Esophagus muscularis mucosa (tissue), 2 donors: ENCODE measurements at regions not wholly inside any gene's neighbourhood (a gene's known extent, or its start where the extent isn't known, plus 50 kb on each side); places are given as distances from the start of the nearest gene placed in this dataset.

Experiments used
- EP300 ChIP-seq: sonication (generic); formaldehyde crosslinking; IDR thresholded peaks from one replicate; pipeline ENCODE4 v1.6.1; 2017; ENCODE audit warnings: antibody characterized with exemption
- POLR2A ChIP-seq: fragments of 450-650 bp; IDR thresholded peaks from one replicate; pipeline ENCODE4 v1.6.1; 2017; ENCODE audit warnings: antibody characterized with exemption, moderate library complexity, mild to moderate bottlenecking, low read depth

GRCh38 chr1:222416001-222416791 is 131.7 kb downstream of the HHIPL2 start:
- TF ChIP-seq EP300 = no peak
- no peak for TF ChIP-seq POLR2A
